ENCODE measurements at regions not wholly inside any gene's neighbourhood (a gene's known extent, or its start where the extent isn't known, plus 50 kb on each side); places are given as distances from the start of the nearest gene placed in this dataset.

DNA sequence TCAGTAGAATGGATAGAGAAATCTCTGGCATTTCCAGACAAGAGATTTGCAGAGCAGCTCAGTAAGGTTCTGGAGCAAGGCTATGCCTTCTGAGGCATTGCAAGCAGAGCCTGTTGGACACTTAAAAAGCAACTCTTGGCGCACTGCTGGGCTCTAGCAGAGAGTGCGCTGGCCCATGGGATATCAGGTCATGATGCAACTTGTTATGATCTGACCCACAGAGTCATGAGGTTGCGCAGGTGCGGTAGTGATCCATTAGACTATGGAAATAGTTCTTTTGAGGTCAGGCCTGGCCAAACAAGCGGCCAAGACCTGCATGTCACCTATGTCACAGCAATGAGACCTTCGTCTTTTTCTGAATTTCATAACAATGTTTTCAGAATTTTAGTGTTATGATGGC is 168.6 kb downstream of the TMTC3 start:
- DNase-seq (ENCODE audit: low read depth in 2 of 2): peak; percentile 69 to 74

DNA sequence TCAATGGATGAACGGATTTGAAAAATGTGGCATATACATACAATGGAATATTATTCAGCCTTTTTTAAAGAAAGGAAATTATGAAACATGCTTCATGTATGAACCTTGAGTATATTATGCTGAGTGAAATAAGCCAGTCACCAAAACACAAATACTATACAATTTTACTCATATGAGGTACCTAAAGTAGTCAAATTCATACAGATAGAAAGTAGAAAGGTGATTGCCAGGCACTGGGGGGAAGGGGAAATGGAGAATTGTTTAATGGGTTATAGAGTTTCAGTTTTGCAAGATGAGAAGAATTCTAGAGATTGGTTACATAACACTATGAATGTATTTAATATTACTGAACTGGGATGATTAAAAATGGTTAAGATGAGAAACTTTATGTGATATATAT is 171.4 kb downstream of the TMTC3 start:
- no peak for DNase-seq (ENCODE audit: low read depth in 2 of 2)

DNA sequence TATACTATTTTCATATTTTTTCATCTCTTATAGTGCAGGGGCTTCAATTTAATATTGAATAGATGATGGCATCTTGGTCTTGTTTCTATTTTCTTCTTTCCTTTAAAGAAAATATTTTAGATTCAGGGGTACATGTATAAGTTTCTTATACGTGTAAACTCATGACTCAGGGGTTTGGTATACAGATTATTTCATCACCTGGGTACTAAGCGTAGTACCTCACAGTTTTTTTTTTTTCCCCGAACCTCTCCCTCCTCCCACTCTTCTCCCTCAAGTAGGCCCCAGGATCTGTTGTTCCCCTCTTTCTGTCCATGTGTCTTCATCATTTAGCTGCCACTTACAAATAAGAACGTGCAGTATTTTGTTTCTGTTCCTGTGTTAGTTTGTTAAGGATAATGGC is 172.6 kb downstream of the TMTC3 start:
- DNase-seq (ENCODE audit: low read depth in 2 of 2): no peak

DNA sequence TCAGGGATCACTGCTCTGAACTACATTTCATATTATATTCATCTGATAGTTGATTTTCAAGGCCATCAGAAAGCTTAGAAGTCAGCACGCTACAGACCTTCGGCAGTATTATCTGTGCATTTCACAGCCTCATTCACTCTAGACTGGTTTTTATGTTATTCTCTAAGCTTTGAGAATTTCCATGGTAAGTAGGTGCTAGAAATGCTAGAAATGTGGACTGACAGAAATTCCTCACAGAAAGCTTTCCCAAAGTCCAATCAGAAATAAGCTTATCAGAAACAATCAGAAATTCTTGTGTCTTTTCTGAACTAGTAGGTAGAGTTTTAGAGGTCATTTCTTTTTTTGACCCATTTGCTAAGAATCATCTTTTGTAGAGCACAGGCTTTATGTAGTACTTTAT is 176.6 kb downstream of the TMTC3 start:
- DNase-seq (ENCODE audit: low read depth in 2 of 2): no peak

DNA sequence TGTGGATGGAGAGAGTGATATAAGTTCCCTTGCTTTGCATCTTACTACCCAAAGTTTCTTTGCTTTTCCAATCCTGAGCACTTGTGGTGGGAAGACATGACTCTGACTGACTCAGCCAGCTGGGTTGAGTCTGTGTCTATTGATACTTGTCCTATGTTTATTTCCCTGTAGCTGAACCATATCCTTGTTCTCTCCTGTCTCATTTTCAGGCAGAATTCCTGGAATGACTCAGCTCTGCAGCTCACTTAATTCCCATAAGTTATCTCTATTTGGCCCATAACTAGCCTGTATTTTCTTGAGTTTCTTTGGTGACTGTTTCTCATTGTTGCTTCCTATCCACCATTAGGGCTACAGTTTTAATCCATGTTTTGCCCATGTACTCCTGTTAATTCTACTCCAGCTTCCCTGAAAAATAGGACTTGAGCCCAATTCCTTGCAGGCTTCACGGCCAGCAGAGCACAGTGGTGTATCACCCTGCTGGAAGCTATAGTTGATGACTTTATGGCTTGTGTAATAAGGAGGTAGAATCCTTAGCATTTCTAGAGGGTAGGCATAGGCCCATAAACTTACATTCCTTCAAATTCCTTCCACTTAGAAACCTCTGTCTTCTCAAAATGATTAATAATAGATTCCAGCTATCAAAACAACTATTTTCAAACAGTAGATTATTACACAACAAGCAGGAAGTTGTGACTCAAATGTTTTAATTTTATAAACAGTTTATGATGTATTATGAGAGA is 183.1 kb downstream of the TMTC3 start:
- DNase-seq (ENCODE audit: low read depth in 2 of 2): peak in 1 of 2 donors; percentile 78

DNA sequence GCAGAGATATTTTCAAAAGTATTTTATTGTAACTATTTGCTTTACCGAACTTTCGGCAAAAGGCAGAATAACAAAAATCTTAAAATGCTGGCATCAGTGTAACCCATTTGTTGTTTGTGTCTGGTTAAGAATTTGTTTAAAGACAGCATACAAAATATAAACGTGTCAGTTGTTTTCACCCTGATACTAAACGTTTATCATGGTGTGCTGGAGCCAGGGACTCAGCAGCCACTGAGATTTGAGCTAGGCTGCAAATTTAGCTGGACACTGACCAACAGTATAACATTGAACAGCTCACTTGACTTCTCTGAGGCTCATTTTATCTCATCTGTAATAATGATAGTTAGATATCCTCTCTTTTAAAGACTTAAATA is 183.7 kb downstream of the TMTC3 start:
- DNase-seq (ENCODE audit: low read depth in 2 of 2): no peak

DNA sequence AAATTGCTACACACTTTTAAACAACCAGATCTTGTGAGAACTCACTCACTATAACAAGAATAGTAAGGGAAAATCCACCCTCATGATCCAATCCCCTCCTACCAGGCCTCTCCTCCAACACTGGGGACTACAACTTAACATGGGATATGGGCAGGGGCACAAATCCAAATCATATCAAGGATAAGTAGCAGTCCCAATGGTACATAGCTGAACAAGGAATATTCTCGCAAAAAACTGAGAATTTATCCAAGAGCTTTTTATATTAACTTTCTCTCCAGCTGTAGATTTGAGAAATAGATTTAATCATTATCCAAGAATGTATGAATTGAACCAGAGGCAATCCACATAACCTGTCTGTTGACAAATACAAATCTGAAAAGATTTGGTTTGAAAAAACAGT is 185.2 kb downstream of the TMTC3 start:
- no peak for DNase-seq (ENCODE audit: low read depth in 2 of 2)

DNA sequence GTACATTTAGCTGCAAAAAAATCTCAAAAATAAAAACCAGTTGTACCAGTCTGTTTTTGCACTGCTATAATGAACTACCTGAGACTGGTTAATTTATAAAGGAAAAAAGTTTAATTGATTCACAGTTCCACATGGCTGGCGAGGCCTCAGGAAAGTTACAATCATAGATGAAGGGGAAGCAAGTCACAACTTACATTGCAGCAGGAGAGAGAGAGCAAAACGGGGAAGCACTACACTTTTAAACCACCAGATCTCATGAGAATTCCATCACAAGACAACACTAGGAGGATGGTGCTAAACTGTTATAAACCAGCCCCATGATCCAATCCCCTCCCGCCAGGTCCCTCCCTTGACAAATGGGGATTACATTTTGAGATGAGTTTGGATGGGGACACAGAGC is 186.0 kb downstream of the TMTC3 start:
- no peak for DNase-seq (ENCODE audit: low read depth in 2 of 2)

DNA sequence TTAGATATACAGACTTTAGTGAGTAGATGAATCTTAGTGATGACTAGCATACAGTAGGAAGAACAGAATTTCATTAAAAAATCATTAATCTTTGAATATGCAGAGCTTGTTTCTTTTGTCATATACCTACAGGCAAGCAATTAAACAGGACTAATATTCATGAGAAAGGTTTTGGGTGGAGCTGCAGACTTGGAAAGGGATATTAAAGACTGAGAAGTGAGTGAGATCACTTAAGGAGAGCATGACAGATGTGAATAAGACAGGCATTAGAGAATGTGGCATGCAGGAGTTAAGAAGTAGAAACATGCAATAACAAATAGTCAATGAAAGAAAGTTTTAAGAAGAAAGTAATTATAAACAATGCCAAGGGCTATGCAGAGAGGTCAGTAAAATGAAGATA is 187.7 kb downstream of the TMTC3 start:
- no peak for DNase-seq (ENCODE audit: low read depth in 2 of 2)

DNA sequence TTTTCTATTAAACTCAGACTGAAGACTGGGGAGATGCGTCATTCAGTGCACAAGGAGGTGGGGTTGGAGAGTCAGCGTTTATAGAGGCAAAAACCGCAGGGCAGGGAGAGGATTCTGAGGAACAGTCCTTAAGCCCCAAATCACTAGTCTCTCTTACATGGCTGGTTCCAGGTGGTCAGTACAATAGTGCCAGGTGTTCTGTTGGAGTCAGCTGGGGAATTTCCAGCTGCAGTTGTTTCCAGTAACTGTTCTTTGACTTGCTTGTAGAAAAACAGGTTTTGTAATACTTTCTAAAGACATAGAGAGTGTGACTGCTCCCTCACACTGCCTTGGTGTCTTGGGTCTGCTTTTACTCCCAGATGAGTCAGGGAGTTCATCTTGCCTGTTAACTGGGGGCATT is 192.2 kb downstream of the TMTC3 start:
- peak in 1 of 2 donors; percentile 6 for DNase-seq (ENCODE audit: low read depth in 2 of 2)

DNA sequence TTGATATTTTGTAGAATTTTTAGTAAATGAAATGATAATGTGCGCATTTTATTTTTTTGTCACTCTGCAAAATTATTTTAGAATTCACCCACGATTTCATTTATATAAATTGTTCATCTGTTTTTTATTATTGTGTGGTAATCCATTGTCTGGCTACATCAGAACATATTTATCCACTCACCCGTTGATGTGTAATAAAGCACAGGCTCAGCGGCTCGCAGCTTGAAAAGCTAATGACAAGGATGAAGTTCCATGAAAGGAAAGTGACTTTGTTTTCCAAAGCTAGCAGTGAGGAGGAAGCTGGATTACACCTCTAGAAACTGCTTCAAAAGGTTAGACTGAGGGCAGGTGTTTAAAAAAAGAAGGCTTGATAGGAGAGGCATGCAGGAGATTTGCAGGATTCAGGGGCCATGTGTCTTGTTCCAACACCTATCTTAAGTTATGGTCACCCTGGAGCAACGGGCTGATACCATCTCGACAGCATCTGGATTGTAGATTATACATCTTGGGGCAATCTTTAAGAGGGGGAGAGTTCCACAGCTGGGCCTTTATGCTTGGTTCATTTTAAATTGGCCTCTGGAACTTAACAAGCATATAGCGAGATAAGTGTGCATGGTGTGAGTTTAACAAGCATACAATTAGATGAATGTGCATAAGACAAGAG is 194.1 kb downstream of the TMTC3 start:
- no peak for DNase-seq (ENCODE audit: low read depth in 2 of 2)

DNA sequence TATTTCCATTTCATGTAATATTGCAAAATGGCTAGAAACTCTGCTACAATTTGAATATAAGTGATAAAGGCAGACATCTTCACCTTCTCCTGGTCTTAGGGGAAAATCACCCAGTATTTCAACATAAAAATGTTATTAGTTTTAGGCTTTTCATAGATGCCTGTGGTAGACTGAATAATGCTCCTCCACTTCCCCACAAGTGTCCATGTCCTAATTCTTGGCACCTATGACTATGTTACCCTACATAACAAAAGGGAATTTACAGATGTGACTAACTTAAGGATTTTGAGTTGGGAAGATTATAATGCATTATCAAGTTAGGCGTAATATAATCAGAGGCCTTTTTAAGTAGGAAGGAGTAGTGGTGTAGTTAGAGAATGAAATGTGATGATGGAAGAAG is 196.4 kb downstream of the TMTC3 start:
- DNase-seq (ENCODE audit: low read depth in 2 of 2): no peak

DNA sequence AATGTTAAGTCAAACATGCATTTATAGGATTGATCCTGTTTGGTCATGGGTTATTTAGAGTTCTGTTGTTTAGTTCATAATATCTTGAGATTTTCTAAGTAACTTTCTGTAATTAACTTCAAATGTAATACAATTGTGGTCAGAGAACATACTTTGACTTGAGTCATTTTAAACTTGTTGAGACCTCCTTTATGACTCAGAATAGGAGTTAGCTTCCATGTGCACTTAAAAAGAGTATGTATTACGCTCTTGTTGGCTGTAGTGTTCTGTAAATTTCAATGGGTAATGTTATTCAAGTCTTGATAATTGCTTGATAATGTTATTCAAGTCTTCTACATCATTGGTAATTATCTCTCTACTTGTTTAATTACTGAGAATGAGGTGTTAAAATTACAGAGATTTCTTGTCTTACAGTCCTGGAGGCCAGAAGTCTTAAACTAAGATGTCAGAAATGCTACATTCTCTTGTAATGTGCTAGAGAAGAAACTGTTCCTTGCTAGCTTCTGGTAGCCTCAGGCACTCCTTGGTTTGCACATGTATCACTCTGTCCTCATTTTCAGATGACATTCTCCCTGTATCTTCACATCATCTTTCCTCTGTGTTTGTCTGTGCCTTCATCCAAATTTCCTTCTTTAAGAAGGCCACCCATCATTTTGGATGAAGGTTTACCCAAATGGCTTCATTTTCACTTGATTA is 197.3 kb downstream of the TMTC3 start:
- DNase-seq (ENCODE audit: low read depth in 2 of 2): no peak

DNA sequence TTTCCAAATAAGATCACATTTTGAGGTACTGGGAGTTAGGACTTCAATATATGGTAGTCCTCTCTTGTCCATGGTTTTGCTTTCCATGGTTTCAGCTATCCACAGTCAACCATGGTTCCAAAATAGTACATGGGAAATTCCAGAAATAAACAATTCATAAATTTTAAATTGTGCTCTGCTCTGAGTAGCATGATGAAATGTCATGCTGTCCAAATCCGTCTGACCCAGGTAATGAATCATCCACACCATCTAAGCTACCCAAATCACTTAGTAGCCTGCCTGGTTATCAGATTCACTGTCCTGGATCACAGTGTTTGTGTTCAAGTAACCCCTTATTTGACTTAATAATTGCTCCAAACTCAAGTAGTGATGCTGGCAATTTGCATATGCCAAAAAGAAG is 197.9 kb downstream of the TMTC3 start:
- no peak for DNase-seq (ENCODE audit: low read depth in 2 of 2)

DNA sequence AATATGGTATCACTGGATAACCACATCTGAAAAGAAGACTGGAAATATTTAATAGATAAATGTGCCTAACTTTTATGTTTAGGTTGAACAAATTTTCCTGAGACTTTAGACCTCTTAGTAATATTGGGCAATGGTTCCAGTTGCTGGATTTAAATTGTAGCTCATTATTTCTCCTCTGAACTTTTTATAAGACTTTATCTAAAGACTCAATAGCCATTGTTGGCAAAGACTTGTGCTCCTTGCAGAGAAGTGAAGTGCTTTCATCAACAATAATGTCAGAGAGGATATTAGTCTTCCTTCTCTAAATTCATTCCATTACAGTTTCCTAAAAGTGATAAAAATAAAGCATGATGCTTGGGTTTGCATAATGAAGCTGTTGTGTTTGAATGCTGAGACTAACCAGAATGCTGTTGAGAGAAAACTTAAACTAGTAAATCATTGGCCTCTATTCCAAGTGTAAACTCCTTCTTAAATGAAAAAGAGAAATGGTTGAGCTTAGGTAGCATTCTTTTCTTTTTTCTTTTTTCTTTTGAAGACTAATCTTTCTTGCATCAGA is 200.2 kb downstream of the TMTC3 start:
- DNase-seq (ENCODE audit: low read depth in 2 of 2): no peak

DNA sequence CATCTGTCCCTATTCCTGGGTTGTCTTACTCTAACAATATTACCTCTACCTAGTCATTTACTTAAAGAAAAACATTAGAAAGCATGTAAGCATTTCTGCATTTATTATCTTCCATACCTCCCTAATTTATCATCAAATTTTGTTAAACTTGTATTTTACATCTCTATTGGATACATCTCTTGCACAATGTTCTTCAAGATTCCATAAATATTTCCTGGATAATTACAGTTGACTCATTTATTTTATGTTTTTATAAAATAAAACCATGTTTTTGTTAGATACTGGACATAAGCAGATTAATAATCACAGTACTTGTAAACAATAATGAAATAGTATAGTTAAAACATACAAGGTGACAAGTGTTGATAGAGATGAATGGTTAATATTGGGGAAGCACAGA is 209.0 kb downstream of the TMTC3 start:
- no peak for DNase-seq (ENCODE audit: low read depth in 2 of 2)

DNA sequence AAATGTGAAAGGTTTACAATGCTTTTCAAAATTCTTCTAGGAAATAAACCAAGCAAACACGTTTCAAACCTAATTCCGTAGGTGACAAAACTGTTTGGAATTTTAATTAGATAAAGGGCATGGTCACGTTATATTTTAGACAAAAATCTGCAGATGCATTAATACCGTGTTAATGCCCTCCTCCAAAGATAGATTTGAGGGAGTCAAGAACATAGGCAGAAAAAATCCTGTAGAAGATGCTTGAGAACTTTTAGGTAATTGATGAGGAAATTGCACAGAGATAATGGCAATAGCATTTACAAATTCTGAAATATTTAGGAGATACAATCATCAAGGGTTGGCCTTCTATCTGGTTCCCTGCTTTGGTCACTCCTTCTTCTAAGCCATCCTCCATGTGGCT is 212.6 kb downstream of the TMTC3 start:
- no peak for DNase-seq (ENCODE audit: low read depth in 2 of 2)

DNA sequence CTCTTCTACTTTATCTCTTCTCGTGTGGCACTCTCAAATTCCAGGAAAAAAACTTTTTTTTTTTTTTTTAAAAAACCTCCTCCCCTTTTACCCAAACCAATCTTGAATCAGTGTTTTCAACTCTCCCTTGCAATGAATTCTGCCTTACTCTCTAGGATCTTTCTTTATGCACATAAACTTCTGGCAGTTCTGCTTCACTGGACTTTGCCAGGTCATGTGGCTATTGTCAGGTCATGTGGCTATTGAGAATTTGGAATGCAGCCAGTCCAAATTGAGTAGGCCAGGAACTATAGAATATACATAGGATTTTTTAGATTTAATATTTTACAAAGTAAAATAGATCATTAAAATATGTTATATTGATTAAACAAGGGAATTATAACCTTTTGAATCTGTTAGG is 218.2 kb downstream of the TMTC3 start:
- no peak for DNase-seq (ENCODE audit: low read depth in 2 of 2)

DNA sequence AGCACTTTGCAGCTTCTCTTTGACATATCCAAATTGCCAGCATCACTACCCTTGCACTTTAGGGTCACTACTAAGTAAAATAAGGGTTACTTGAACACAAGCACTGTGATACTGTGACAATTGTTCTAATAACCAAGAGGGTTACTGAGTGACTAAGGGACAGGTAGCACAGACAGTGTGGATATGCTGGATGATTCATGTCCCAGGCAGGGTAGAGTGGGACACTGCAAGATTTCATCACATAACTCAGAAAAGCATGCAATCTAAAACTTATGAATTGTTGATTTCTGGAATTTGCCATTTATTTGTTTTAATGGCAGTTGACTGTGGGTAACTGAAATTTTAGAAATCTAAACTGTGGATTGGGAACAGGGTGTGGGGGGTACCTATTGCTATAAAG is 218.8 kb downstream of the KITLG start:
- no peak for DNase-seq (ENCODE audit: low read depth in 2 of 2)

DNA sequence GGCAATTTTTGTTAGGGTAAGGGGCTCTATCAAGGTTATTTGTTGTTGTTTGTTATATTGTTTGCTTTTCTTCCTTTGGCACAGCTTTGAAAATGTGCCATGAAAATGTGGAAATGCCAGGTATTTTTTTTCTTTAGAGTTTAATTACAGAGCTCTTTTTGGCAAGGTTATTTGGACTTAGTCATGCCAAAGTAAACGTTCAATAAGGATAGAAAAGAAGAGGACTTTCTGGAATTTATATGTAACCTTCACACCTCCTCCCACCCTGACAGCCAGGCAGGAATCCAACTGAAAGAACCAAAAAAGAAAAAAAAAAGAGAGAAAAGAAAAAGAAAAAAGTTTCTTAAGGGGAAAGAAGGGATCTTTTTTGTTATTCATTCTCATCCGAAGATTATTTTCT is 217.8 kb downstream of the KITLG start:
- no peak for DNase-seq (ENCODE audit: low read depth in 2 of 2)

DNA sequence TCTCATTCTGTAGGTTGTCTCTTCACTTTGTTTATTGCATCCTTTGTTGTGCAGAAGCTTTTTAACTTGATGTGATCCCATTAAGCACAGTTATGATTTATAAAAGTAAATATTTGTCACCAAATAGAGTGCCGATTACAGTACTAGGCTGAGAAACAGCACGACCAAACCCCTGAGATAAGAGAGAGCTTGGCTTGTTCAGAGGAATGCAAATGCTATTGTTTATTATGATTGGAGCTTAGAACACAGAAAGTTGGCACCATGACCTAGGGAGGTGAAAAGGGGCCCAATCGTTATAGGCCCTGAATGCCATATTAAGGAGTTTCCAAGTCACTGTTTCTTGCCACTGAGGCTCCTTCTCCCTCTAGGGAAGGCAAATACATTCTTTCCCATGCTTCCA is 214.9 kb downstream of the KITLG start:
- DNase-seq (ENCODE audit: low read depth in 2 of 2): no peak

DNA sequence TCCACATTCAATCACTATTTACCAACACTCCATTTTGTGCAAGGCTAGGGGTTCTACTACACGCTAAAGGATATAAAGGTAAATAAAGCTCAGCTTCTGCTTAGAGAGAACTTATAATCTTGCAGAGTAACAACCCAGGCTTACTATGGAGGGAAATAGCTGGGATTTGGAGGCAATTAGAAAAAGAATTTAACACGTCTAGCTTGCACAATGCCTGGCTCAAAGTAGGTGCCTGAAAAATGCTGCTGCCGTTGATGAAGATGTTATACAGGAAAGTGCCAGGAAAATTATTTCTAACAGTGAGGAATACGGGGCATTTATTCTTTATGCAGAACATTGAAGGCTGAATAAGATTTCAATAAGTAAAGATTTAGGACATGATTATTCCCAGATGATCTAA is 214.2 kb downstream of the KITLG start:
- no peak for DNase-seq (ENCODE audit: low read depth in 2 of 2)

DNA sequence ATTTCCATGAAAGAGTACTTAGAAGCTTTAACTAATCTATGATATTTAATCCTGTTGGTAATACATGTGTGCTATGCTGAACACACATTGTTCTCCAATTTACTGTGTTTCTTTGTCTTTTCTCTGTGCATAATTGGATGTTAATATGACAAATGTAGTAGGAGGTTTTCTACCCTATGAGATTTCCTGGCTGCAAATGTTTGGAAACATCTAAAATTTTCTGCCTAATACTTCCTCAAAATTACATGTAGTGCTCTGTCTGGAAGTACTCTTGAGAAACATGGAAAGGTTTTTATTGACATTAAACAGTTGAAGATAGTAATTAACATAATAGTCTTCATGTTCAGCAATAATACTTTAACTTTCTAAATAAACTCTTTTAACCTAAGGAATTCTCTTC is 213.0 kb downstream of the KITLG start:
- DNase-seq (ENCODE audit: low read depth in 2 of 2): no peak
